Keratinocyte (primary cell): ENCODE measurements at regions not wholly inside any gene's neighbourhood (a gene's known extent, or its start where the extent isn't known, plus 50 kb on each side); places are given as distances from the start of the nearest gene placed in this dataset.

Source experiments
- DNase-seq: peaks from one replicate; pipeline ENCODE4 v3.0.0-alpha.2; 2011; ENCODE audit warnings: low read depth, missing footprints, low spot score
- FAIRE-seq: peaks from 2 replicates; lab custom pipeline; 2011; peaks lifted over from hg19 to GRCh38; lab: Jason Lieb, UNC
- H2AFZ ChIP-seq: 2 replicates; pipeline ENCODE4 v1.6.0; 2012; ENCODE audit warnings: low read length, control low read depth, inconsistent platforms; ENCODE audit not compliant: control insufficient read depth
- H3K27ac ChIP-seq: 2 replicates; pipeline ENCODE4 v1.5.1; 2011; ENCODE audit warnings: low read length; ENCODE audit not compliant: control insufficient read depth, insufficient read depth
- H3K27me3 ChIP-seq: 3 replicates; pipeline ENCODE4 v1.6.0; 2011; ENCODE audit warnings: low read length; ENCODE audit not compliant: control insufficient read depth, insufficient read depth; ENCODE audit errors: extremely low read depth
- H3K36me3 ChIP-seq, 2 experiments: 2 replicates in 1 of 2; 3 replicates in 1 of 2; pipeline ENCODE4 v1.5.1; 2011; ENCODE audit warnings: low read length in 2 of 2, mild to moderate bottlenecking in 1 of 2; ENCODE audit not compliant: control insufficient read depth in 2 of 2, insufficient read depth in 2 of 2; ENCODE audit errors: extremely low read depth in 1 of 2
- H3K4me1 ChIP-seq: 3 replicates; pipeline ENCODE4 v1.5.1; 2011; ENCODE audit warnings: low read length; ENCODE audit not compliant: control insufficient read depth, insufficient read depth; ENCODE audit errors: extremely low read depth
- H3K4me2 ChIP-seq: 3 replicates; pipeline ENCODE4 v1.6.0; 2011; ENCODE audit warnings: low read depth, low read length; ENCODE audit not compliant: control insufficient read depth, insufficient read depth; ENCODE audit errors: extremely low read depth
- H3K4me3 ChIP-seq, 3 experiments: fragments of 200-600 bp in 1 of 3; sonication (generic) in 1 of 3; 2 replicates in 2 of 3; 3 replicates in 1 of 3; pipeline ENCODE4 v1.5.1; 2011 to 2016; ENCODE audit warnings: low read length in 3 of 3, mild to moderate bottlenecking in 3 of 3, control low read depth in 2 of 3, inconsistent platforms in 1 of 3, low read depth in 1 of 3, mixed read lengths in 1 of 3, mixed run types in 1 of 3, moderate library complexity in 1 of 3; ENCODE audit not compliant: control insufficient read depth in 2 of 3, insufficient read depth in 2 of 3; ENCODE audit errors: extremely low read depth in 1 of 3
- H3K79me2 ChIP-seq: 2 replicates; pipeline ENCODE4 v1.6.0; 2012; ENCODE audit warnings: low read length; ENCODE audit not compliant: control insufficient read depth, insufficient read depth
- H3K9ac ChIP-seq: 3 replicates; pipeline ENCODE4 v1.6.0; 2011; ENCODE audit warnings: low read length; ENCODE audit not compliant: control insufficient read depth, insufficient read depth; ENCODE audit errors: extremely low read depth
- H3K9me1 ChIP-seq: 3 replicates; pipeline ENCODE4 v1.6.0; 2011; ENCODE audit warnings: low read length; ENCODE audit not compliant: control insufficient read depth, insufficient read depth; ENCODE audit errors: extremely low read depth
- H3K9me3 ChIP-seq: 2 replicates; pipeline ENCODE4 v1.5.1; 2012; ENCODE audit warnings: low read depth, low read length; ENCODE audit not compliant: control insufficient read depth
- H4K20me1 ChIP-seq: 3 replicates; pipeline ENCODE4 v1.6.0; 2011; ENCODE audit warnings: low read length; ENCODE audit not compliant: control insufficient read depth, insufficient read depth; ENCODE audit errors: extremely low read depth
- EZH2 ChIP-seq: IDR thresholded peaks from one replicate; pipeline ENCODE4 v1.6.1; 2012; ENCODE audit warnings: inconsistent platforms, mild to moderate bottlenecking, low read length, moderate library complexity
- dilution Hi-C: fragments of 300-500 bp; cut with MboI; formaldehyde crosslinking; loops from one replicate; pipeline ENCODE4 v1.7.0; 2020; ENCODE audit warnings: low sequenced_read_pairs; ENCODE audit not compliant: extremely low pct_ligation_motif_present
- TF ChIP-seq, protein P1 (sequence below), 3 experiments: IDR thresholded peaks in 1 of 3; conservative IDR thresholded peaks in 1 of 3; optimal IDR thresholded peaks in 1 of 3; 2 replicates in 2 of 3; 3 replicates in 1 of 3; pipeline versions ENCODE3 to v1.5.1; 2011; ENCODE audit warnings: low read length in 3 of 3, mild to moderate bottlenecking in 3 of 3, moderate library complexity in 2 of 3, control low read depth in 1 of 3, inconsistent platforms in 1 of 3; ENCODE audit not compliant: insufficient read depth in 2 of 3; ENCODE audit errors: extremely low read depth in 1 of 3

DNA sequence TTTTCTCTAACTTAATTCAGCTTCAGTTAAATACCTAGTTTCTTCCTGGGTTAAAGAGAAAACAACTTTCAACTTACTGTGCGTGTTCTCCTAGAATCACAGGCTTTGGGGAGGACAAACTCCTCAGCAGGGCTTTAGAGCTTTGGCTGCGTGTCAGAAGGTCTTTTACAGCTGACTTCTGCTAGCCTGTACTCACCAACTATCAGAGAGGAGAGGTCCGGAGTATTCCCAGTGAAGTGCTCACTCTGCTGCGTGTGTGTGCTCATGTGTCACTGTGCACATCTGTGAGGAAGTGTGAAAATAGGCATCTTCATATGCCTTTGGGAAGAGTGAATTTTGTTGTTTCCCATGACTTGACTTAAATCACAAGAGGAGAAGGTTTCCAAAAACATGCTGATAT lies 423.2 kb upstream of the SGCD start:
- Histone ChIP-seq H3K4me3 (no peak overlapping the region), H4K20me1 (no peaks in the 10 kb centered on the region), H3K9me1 (no peaks in the 10 kb centered on the region), H2AFZ (no peak overlapping the region), H3K36me3 (no peaks in the 10 kb centered on the region), H3K4me1 (no peaks in the 10 kb centered on the region), H3K9ac (no peak overlapping the region), H3K27ac (no peak overlapping the region), H3K9me3 (no peaks in the 10 kb centered on the region), H3K4me2 (no peak overlapping the region), H3K27me3 (no peaks in the 10 kb centered on the region), H3K79me2 (no peaks in the 10 kb centered on the region)
- TF ChIP-seq EZH2 = no peak
- TF ChIP-seq, protein P1, sequence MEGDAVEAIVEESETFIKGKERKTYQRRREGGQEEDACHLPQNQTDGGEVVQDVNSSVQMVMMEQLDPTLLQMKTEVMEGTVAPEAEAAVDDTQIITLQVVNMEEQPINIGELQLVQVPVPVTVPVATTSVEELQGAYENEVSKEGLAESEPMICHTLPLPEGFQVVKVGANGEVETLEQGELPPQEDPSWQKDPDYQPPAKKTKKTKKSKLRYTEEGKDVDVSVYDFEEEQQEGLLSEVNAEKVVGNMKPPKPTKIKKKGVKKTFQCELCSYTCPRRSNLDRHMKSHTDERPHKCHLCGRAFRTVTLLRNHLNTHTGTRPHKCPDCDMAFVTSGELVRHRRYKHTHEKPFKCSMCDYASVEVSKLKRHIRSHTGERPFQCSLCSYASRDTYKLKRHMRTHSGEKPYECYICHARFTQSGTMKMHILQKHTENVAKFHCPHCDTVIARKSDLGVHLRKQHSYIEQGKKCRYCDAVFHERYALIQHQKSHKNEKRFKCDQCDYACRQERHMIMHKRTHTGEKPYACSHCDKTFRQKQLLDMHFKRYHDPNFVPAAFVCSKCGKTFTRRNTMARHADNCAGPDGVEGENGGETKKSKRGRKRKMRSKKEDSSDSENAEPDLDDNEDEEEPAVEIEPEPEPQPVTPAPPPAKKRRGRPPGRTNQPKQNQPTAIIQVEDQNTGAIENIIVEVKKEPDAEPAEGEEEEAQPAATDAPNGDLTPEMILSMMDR (optimal IDR thresholded peaks at IDR 0.05 in 1 of 3, IDR thresholded peaks at IDR 0.05 in 1 of 3, conservative IDR thresholded peaks at IDR 0.05 in 1 of 3; ENCODE audit: extremely low read depth in 1 of 3, insufficient read depth in 2 of 3, low read length in 3 of 3) = no peak
- no peak for DNase-seq
- no peak for FAIRE-seq
- dilution Hi-C loops = no loop called here

DNA sequence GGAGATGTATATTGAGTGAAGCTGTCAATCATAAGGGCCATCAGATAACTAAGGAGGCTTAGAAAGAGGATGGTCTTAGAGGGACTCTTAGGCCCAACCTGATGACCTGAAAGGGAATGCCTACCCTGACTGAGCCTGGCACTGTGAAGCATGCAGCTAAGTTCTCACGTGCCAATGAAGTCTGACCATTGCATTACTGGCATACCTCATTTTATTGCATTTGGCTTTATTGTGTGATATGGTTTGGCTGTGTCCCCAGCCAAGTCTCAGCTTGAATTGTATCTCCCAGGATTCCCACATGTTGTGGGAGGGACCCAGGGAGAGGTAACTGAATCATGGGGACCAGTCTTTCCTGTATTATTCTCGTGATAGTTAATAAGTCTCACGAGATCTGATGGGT lies 421.6 kb upstream of the SGCD start:
- Histone ChIP-seq H4K20me1 (no peaks in the 10 kb centered on the region), H2AFZ (no peak overlapping the region), H3K4me1 (no peaks in the 10 kb centered on the region), H3K79me2 (no peaks in the 10 kb centered on the region), H3K27ac (no peak overlapping the region), H3K27me3 (no peaks in the 10 kb centered on the region), H3K36me3 (no peaks in the 10 kb centered on the region), H3K9me1 (no peaks in the 10 kb centered on the region), H3K9me3 (no peaks in the 10 kb centered on the region), H3K4me3 (no peak overlapping the region), H3K9ac (no peak overlapping the region), H3K4me2 (no peak overlapping the region)
- DNase-seq (no peak), FAIRE-seq (no peak)
- TF ChIP-seq, protein P1 (optimal IDR thresholded peaks at IDR 0.05 in 1 of 3, IDR thresholded peaks at IDR 0.05 in 1 of 3, conservative IDR thresholded peaks at IDR 0.05 in 1 of 3; ENCODE audit: extremely low read depth in 1 of 3, insufficient read depth in 2 of 3, low read length in 3 of 3) = no peak
- dilution Hi-C loops = no loop called here
